GM12878 (cell line): ENCODE measurements at regions not wholly inside any gene's neighbourhood (a gene's known extent, or its start where the extent isn't known, plus 50 kb on each side); places are given as distances from the start of the nearest gene placed in this dataset.

Source experiments
- ATF7 ChIP-seq: fragments of 450-650 bp; IDR thresholded peaks from 2 replicates; pipeline ENCODE4 v1.6.1; 2016; ENCODE audit warnings: low read depth, mild to moderate bottlenecking
- BHLHE40 ChIP-seq, 2 experiments: fragments of 450-650 bp in 1 of 2; IDR thresholded peaks; 2 replicates each; pipeline ENCODE4 v1.6.1; 2011 to 2017; ENCODE audit warnings: low read depth in 2 of 2, borderline replicate concordance in 1 of 2, improper control_type of control experiment in 1 of 2, low read length in 1 of 2, mild to moderate bottlenecking in 1 of 2
- EP300 ChIP-seq, 2 experiments: fragments of 150-350 bp in 1 of 2; IDR thresholded peaks; 2 replicates each; pipeline ENCODE4 v1.6.1; 2011 to 2012; ENCODE audit warnings: low read depth in 2 of 2, low read length in 2 of 2, borderline replicate concordance in 1 of 2, improper control_type of control experiment in 1 of 2, inconsistent platforms in 1 of 2; ENCODE audit not compliant: control insufficient read depth in 1 of 2
- EZH2 ChIP-seq: IDR thresholded peaks from 2 replicates; pipeline ENCODE4 v1.6.1; 2012; ENCODE audit warnings: low read depth, mild to moderate bottlenecking, control low read depth, inconsistent platforms, low read length, borderline replicate concordance; ENCODE audit not compliant: control insufficient read depth
- HDAC6 ChIP-seq: fragments of 200-600 bp; sonication (generic); IDR thresholded peaks from one replicate; pipeline ENCODE4 v1.8.0; 2017; ENCODE audit warnings: antibody characterized with exemption; ENCODE audit not compliant: unreplicated experiment
- KDM1A ChIP-seq: fragments of 200-600 bp; sonication (generic); IDR thresholded peaks from 2 replicates; pipeline ENCODE4 v1.6.1; 2016; ENCODE audit warnings: borderline replicate concordance
- MEF2A ChIP-seq: IDR thresholded peaks from 2 replicates; pipeline ENCODE4 v1.6.1; 2011; ENCODE audit warnings: low read depth, mild to moderate bottlenecking, low read length, moderate library complexity; ENCODE audit not compliant: insufficient read depth
- MYC ChIP-seq: IDR thresholded peaks from 2 replicates; pipeline ENCODE4 v1.6.1; 2011; ENCODE audit warnings: mild to moderate bottlenecking, low read length, moderate library complexity, inconsistent platforms; ENCODE audit not compliant: insufficient read depth, insufficient replicate concordance, insufficient read length, severe bottlenecking
- NFYB ChIP-seq: IDR thresholded peaks from 2 replicates; pipeline ENCODE4 v1.6.1; 2011; ENCODE audit warnings: low read depth, mild to moderate bottlenecking, low read length, improper control_type of control experiment, moderate library complexity; ENCODE audit not compliant: insufficient read depth
- SMC3 ChIP-seq: IDR thresholded peaks from 2 replicates; pipeline ENCODE4 v1.6.1; 2011; ENCODE audit warnings: low read length, improper control_type of control experiment, borderline replicate concordance
- ZBTB33 ChIP-seq: fragments of 450-650 bp; IDR thresholded peaks from 2 replicates; pipeline ENCODE4 v1.6.1; 2017; ENCODE audit warnings: mild to moderate bottlenecking
- TF ChIP-seq, protein P1 (sequence below), 3 experiments: IDR thresholded peaks in 2 of 3; conservative IDR thresholded peaks in 1 of 3; 2 replicates each; pipeline ENCODE4 v1.5.1; 2011; ENCODE audit warnings: low read depth in 3 of 3, low read length in 3 of 3, mild to moderate bottlenecking in 3 of 3, control low read depth in 2 of 3, moderate library complexity in 2 of 3, inconsistent platforms in 1 of 3, mixed read lengths in 1 of 3; ENCODE audit not compliant: control insufficient read depth in 2 of 3, insufficient read depth in 1 of 3; ENCODE audit errors: extremely low read depth in 1 of 3

DNA sequence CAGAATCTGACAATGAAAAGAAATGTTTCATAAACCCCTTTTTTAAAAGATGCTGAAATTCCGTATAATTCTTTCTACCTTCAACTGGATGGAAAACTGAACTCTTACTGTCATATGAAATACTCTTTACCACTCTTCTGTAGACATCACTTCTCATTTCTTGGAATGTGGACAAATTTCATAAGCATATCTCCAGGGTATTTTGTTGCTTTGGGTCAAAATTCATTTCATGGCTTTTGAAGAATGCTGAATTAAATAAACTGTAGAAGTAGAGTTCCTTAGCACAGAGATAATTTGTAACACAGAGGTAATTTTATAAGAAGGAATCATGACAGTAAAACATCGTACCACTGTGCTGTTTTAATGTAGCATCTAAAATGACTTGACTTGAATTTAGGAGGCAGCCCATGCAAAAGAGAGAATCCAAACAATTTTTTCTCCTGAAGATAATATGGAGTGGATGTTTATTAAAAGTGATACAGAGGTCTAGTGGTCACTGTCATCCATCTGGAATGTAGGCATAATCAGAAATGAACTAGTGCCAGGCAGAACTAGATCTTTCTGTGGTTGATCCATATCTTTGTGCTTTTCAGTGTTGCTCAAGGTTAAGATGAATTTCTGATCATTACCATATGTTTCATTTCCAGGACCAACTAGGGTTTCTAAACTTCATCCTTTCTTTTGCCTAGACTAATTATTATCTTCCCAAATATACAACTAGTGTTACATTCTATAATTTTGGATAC lies 492.0 kb downstream of the KIF20B start:
- TF ChIP-seq, protein P1, sequence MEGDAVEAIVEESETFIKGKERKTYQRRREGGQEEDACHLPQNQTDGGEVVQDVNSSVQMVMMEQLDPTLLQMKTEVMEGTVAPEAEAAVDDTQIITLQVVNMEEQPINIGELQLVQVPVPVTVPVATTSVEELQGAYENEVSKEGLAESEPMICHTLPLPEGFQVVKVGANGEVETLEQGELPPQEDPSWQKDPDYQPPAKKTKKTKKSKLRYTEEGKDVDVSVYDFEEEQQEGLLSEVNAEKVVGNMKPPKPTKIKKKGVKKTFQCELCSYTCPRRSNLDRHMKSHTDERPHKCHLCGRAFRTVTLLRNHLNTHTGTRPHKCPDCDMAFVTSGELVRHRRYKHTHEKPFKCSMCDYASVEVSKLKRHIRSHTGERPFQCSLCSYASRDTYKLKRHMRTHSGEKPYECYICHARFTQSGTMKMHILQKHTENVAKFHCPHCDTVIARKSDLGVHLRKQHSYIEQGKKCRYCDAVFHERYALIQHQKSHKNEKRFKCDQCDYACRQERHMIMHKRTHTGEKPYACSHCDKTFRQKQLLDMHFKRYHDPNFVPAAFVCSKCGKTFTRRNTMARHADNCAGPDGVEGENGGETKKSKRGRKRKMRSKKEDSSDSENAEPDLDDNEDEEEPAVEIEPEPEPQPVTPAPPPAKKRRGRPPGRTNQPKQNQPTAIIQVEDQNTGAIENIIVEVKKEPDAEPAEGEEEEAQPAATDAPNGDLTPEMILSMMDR (IDR thresholded peaks at IDR 0.05 in 2 of 3, conservative IDR thresholded peaks at IDR 0.05 in 1 of 3; ENCODE audit: control insufficient read depth in 2 of 3, extremely low read depth in 1 of 3, insufficient read depth in 1 of 3, low read depth in 3 of 3, low read length in 3 of 3), result no peak
- TF ChIP-seq ATF7, result no peak
- no peak for TF ChIP-seq EZH2
- no peak for TF ChIP-seq NFYB
- TF ChIP-seq KDM1A, result no peak
- no peak for TF ChIP-seq HDAC6
- no peak for TF ChIP-seq MEF2A
- TF ChIP-seq MYC, result no peak
- TF ChIP-seq SMC3, result no peak
- no peak for TF ChIP-seq BHLHE40 (IDR thresholded peaks at IDR 0.05; ENCODE audit: borderline replicate concordance in 1 of 2, low read depth in 2 of 2, low read length in 1 of 2)
- TF ChIP-seq ZBTB33, result no peak
- no peak for TF ChIP-seq EP300 (IDR thresholded peaks at IDR 0.05; ENCODE audit: borderline replicate concordance in 1 of 2, control insufficient read depth in 1 of 2, low read depth in 2 of 2, low read length in 2 of 2)
